GM08714 (cell line): ENCODE measurements at regions not wholly inside any gene's neighbourhood (a gene's known extent, or its start where the extent isn't known, plus 50 kb on each side); places are given as distances from the start of the nearest gene placed in this dataset.
"Not testable (repeated sequence)": the region's sequence is repeated elsewhere in the genome, so short reads cannot be mapped to it uniquely, and the experiment has no call there.

ENCODE experiments used
- H3K4me3 ChIP-seq: fragments of 200-500 bp; sonication (Bioruptor generic); 2 replicates; pipeline ENCODE4 v1.5.1; 2014; ENCODE audit warnings: mild to moderate bottlenecking, low read length, inconsistent platforms
- ZNF274 ChIP-seq: IDR thresholded peaks from 2 replicates; pipeline ENCODE4 v1.6.1; 2012; ENCODE audit warnings: mild to moderate bottlenecking, low read depth, low read length

DNA sequence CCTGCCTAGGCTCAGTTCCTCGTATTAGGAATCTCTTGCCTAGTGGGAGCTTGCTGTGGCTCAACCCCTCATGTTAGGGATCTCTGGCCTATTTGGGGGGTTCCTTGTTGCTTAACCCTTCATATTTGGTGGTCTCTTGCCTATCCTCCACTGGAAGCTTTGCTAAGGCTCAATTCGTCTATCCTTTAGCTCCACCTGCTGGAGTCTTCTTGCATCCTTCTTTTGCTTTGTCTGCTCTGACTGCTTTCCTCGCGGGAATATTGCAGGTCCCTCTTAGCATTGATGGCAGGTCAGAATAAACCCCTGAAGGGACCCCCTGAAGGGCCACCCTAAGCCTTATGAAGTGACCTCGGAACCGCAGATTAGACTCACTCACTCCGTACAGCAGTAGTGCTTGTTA is 203.0 kb upstream of the TBX18 start:
- no peak for TF ChIP-seq ZNF274
- H3K4me3 ChIP-seq, result no peak overlapping the region

DNA sequence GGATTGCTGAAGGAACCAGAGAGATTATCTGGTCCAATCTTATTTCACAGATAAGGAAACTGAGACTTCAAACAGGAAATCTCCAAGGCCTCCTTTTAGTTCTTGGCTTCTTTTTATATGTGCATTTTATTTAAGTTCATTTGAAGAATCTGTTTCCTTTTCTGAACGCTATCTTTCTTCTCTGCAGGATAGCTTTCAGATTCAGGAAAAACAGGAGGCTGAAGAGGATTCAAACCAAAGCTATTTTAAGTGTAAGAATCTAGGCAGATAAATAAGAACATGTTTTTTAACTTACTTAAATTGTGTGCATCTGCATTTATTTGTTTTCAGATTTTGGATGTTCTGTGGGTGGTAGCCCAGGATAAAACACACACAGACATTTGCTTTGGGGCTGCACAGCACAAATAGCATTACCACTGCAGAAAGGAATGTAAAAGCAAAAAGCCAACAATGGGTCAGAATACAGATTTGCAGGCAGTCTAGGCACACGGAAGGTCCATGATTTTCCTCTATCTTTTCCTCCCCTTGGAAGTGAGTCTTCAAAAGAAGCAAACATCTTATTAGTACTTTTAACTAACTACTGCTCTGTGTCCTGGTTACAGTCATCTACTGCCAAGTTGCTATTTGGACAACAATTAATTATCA is 188.8 kb upstream of the TBX18 start:
- TF ChIP-seq ZNF274, result no peak
- H3K4me3 ChIP-seq, result no peak overlapping the region

DNA sequence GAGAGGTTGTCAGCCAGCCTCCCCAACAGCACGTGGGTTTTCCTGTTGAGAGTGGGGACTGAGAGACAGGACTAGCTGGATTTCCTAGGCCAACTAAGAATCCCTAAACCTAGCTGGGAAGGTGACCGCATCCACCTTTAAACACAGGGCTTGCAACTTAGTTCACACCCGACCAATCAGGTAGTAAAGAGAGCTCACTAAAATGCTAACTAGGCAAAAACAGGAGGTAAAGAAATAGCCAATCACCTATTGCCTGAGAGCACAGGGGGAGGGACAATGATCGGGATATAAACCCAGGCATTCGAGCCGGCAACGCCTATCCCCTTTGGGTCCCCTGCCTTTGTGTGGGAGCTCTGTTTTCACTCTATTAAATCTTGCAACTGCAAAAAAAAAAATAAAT is 180.5 kb upstream of the TBX18 start:
- not testable (repeated sequence) for H3K4me3 ChIP-seq

DNA sequence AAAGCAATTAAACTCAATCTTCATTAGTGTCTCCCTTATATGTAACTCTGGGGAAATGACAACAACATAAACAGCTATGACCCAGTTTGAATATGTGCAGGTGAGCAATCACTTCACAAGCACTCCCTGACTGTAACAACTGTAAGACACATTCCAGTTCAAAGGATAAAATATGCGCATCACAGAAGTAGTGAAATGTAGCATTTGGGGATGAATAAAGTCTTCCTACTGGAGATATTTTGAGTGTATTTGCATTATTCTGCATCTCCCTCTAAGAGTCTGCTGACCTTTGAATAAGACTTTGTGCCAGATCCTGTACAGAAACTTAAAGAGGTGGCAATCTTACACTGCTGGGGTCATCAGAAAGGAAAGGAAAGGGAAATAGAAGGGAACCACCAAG is 179.5 kb upstream of the TBX18 start:
- TF ChIP-seq ZNF274, result no peak
- H3K4me3 ChIP-seq, result no peak overlapping the region

DNA sequence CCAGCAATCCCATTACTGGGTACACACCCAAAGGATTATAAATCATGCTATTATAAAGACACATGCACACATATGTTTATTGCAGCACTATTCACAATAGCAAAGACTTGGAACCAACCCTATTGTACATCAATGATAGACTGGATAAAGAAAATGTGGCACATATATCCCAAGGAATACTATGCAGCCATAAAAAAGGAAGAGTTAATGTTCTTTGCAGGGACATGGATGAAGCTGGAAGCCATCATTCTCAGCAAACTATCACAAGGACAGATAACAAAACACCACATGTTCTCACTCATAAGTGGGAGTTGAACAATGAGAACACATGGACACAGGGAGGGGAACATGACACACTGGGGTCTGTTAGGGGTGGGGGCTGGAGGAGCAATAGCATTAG is 177.2 kb upstream of the TBX18 start:
- not testable (repeated sequence) for H3K4me3 ChIP-seq

DNA sequence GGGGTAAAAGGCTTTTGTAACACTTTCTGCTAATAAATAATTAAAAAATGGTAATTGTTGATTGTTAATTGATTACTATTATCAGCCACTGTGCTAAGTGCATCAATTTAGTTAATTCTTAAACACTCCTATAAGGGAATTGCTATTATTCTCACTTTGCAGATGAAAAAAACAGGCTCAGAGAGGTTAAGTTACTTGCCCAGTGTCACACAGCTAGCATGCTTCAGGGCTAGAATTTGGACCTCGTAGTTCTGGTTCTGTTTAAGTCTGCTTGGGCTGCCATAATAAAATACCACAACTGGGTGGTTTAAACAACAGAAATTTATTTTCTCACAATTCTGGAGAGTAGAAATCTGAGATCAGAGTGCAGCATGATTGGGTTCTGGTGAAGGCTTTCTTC is 164.8 kb upstream of the TBX18 start:
- no peak overlapping the region for H3K4me3 ChIP-seq

DNA sequence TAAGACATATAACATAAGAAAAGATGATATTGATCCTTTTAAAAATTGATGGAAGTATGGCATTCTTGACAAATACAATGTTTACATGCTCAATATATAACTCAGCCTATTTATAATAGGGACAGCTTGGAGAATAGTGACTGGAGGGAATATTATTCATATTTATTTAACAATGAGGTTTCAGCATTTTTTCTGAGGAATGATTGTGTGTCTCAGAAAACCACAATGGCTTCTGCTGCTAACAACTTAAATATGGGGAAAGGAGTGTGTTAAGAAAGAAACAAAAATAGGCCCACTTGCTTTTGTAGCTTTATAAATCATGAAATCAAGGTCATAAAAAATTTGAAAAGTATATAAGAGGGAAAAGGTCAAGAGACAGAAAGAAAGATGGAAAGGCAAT is 163.2 kb upstream of the TBX18 start:
- TF ChIP-seq ZNF274, result no peak
- no peak overlapping the region for H3K4me3 ChIP-seq

More for the DNA sequence above, 164.8 kb upstream of the TBX18 start:
- TF ChIP-seq ZNF274, result no peak

DNA sequence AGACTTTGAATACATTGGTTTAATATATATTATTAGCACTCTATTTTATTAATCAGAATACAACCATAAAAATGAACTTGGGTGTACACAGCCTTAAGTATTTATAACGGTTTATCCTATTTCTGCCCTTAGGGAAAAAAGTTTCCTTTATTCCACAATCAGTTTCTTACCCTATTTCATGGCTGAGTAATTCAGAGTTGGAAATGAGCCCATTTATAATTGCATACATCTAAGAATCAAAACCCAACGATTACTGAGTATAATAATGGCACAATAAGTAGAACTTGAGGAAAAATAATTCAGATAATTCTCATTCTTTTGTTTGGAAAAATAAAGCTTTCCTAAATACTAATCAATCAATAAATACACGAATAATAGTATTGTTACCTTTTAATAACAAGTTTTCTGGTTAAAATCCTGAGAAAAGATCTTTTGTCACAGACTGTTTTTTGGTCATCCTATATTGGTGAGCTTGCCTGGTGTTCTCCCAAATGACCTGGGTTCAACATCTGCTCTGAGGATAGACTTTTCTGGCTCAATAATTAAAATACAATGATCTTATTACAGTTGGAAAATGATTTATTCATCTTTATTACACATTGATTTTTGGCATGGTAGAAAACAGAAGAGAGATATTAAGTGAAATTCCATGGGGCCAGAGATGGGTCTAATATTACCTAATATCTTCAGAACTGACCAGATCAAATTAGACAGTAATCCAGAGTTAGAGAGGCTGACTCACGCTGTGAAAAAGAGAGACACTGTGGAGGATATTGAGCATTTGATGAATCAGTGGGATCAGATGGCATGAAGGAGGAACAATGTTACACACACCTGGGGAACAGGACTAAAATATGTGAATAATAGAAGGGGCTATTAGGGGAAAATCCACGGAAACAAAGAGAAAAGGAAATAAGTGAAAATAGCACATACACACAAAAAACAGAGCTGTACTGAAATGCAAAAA is 162.1 kb upstream of the TBX18 start:
- H3K4me3 ChIP-seq, result no peak overlapping the region
- no peak for TF ChIP-seq ZNF274

DNA sequence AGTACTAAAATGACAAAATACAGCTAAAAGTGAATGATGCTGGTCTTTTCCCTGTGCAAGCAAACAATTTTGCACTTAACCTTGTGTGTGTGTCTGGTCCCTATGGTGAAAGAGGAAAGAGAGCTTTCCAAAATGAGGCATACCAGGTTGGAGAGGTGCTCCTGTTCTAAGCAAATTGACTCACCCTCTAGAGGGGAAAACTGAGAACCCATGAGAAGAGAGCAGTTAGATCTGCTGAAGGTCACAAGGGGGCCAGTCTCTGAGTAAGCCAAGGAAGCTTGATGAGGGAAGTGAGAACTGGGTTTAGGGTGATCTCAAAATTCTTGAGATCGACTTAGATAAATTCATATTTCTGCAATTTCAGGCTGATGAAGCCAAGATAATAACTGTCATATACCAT is 157.5 kb upstream of the TBX18 start:
- TF ChIP-seq ZNF274, result no peak

DNA sequence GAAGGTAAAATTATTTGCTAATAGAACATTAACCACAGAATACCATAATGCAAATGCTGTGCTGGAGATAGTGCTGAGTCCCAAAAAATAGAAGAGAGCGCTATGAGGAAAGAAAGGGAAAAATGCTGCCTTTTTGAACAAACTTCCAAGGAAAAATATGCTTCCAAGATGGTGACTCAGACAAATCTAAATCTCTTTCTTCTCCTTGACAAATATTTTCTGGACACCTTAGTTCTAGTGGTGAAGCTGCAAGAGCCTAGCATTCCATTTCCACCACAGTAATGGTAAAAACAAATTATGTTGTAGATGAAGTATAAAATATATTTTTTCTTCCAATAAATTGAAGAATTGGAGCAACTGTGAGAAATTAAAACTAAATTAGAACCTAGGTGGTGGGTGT is 155.6 kb upstream of the TBX18 start:
- H3K4me3 ChIP-seq, result no peak overlapping the region
- no peak for TF ChIP-seq ZNF274

More for the DNA sequence above, 157.5 kb upstream of the TBX18 start:
- H3K4me3 ChIP-seq, result no peak overlapping the region

DNA sequence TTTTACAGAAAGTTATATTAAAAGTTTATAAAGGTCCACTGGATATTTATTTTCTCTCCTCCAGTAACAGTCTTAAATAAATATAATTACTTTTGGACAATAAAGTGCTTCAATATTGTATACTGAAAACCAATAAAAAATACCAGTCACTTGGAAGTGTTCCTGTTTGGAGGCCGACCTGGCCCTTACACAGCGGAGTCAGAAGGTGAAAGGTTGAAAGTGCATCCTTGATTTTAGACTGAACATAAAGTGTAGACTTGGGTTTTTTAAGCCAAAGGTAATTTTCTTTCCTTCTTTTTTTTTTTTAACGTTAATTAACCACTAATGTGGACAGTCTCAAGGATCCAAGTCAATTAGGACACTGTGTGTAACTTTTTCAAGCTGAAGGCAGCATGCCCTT is 152.3 kb upstream of the TBX18 start:
- TF ChIP-seq ZNF274, result no peak
- no peak overlapping the region for H3K4me3 ChIP-seq

DNA sequence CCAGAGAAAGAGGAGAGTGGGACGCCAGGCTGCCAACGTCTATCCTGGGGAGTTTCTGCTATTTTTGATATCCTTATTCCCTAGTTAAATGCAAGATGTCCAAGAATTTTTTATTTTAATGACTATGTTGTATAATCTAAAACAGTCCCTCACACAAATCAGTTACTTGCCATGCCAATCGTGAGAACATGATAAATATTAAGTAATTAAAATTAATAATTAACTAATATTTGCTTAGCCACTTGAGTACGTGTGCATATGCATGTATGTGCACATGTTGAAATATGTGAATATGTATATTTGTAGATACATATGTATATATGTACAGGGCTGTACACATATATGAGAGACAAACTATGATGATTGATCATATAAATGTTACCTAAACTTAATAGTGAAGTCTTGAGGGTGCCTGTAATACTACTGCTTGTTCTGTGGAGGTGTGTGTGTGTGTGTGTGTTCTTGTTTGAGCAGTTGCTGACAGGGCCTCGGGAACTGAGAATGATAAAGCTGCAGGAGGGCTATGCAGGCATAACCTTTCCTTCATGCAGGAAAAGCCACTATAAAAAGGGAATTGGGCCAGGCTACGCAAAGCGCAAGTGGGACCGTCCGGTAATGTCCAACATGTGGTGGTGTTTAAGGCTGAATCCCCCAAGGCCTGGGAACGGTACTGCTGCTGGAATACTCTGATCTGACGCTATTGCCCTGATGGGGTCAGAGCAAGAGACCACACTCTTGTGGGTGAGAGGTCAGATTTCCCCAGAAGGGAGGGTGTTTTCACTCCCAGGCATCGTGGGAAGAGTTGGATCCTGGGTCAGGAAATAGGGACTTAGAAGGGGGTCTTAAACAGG is 148.3 kb upstream of the TBX18 start:
- no peak overlapping the region for H3K4me3 ChIP-seq
- no peak for TF ChIP-seq ZNF274

DNA sequence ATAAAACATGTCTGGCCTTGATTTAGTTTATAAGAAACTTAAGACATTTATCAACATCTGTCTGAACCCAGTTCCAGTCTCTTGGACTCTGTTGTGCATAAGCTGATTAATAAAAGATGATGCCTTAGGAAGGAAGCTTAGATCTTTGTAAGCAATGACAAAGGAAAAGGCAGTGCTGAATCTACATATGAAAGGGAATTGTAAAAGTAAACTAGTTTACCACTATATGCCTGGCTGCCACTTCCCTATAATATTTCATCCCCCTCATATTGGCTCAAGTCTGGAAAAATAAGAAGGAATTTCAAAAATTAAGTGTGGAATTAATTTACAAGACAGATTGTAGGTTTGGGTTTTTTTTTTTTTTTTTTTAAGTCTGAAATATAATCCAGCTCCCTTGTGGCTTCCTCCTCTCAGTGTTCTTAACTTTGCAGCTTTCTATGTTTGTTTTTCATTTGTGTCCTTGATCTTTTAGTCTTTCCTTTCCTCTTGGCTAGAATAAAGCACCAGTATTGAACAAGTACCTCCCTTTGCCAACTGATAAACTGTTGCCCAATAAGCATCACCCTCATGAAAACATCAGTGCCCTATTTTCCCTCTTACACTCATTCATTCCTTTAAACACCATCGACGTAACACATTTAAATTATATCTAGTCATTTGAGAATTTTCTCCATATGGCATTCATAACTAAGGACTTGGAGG is 146.7 kb upstream of the TBX18 start:
- TF ChIP-seq ZNF274, result no peak
- no peak overlapping the region for H3K4me3 ChIP-seq

DNA sequence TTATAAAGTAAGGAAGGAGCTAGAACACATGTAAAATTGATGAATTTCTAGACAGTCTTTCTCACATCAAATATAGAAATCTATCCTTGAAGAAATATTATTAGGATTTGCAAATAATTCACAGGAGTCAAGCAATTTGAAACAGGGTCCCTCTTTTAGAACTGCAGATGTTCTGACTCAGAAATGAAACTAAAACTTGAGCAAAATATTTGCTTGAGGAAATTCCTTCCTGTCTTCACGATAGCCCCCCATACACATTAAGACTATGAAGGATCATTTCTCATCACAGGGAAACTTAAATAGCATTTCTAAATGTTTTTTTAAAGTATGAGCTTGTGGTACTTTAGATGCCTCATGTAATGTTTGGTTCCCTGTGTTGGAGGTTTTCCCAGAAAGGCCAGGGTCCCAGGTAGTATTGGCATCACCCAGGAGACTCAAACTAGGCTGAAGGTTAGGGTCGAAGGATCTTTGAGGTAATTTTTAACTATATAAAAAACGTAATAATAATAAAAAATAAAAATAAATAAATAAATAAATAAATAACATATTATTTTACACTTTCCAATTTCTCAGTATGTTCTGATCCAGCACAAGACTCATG is 144.0 kb upstream of the TBX18 start:
- H3K4me3 ChIP-seq, result no peak overlapping the region
- TF ChIP-seq ZNF274, result no peak
